Activated CD8-positive, alpha-beta memory T cell treated with anti-CD3 and anti-CD28 coated beads, Interleukin-2, amount 50 U/mL, for 24 hours (primary cell): ENCODE measurements at regions not wholly inside any gene's neighbourhood (a gene's known extent, or its start where the extent isn't known, plus 50 kb on each side); places are given as distances from the start of the nearest gene placed in this dataset.
"Not testable (repeated sequence)": the region's sequence is repeated elsewhere in the genome, so short reads cannot be mapped to it uniquely, and the experiment has no call there.

Experiments used
- DNase-seq: peaks from one replicate; pipeline ENCODE4 v3.0.0-alpha.2; 2020; ENCODE audit errors: extremely low read depth

DNA sequence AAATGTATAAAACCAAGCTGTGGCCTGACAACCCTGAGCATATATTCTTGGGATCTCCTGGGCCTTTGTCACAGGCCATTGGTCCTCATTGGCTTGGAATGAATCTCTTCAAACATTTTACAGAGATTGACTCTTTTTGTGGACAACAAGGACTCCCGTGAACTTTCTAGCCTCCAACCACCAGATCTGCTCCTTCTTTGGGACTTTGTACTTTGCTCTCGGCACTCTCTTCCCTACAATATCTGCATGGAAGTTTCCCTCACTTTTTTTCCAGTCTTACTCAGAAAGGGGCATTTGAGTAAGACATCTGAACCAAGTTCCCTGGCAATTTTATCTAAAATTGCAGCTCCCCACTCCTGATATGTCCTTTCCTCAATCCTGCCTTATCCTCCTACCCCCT lies 158.8 kb downstream of the PHLDA1 start:
- DNase-seq: no peak

DNA sequence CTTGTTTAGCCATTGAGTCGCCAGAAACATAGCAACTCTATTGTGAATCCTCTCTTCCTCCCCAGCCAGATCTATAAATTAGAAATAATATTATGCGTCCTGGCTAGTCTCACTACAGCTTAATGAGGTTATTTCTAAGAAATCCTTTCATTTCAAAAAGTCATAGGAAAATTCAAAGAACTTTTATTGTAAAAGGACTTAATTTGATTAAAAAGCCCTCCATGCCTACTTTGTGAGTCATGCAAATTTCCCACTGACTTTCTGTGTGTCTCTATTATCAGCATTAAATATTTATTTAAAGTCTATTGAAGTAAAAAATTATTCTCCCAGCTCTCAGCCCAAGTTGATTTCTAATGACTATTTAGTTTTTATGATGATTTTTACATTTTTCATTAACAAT lies 160.7 kb downstream of the PHLDA1 start:
- DNase-seq: no peak

DNA sequence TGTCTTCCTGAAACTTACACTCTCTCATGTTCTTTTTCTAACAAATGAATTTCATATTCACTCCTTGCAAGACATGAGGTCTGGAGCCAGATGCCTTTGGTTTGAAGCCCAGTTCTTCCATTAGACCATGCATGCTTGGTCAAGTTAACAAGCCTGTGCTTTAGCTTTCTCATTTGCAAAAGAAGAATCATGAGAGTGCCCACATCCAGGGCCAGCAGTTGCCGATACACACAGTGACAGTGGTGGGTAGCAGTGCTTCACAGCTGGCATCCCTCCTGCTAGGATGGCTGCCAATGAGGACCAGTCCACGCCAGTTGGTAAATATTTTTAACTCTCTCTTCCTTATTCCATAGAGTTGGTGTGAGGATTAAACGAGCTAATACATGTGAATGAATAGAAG lies 163.1 kb downstream of the PHLDA1 start:
- DNase-seq: no peak

DNA sequence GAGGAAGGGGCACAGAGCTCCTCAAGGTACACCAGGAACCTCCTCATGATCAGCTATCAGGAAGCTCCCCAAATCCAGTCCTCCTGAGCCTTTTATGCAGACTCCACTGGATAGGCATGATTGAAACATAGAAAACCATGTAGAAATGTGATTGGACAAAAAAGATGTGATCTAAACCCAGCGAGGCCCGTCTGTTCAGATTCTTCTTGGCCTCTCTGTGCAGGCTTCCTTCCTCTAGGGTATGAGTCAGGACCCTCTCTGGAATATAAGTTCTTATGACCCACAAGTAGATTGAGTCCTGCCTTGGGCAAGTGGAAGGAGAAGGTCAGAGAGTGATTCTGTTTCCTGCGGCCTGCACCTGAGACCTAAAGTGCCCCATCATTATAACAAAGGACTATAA lies 166.3 kb downstream of the PHLDA1 start:
- no peak for DNase-seq

DNA sequence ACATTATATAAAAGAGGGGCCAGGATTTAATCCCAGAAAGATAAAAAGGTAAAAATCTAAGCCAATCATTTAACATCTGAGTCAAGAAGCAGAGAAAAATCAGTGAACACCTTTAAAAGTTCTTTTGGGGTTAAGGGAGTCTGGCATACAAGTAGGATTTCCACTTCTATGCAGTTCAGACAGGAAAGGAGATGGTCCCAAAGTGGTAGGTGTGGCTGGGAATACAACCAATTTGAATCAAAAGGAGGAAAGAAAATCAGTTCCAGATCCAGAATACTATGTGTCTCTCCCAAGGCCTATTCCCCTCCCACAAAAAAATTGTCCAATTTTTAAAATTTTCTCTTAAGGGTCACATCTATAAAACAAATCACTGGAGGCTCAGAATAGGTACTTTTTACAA lies 167.4 kb downstream of the PHLDA1 start:
- DNase-seq: no peak

DNA sequence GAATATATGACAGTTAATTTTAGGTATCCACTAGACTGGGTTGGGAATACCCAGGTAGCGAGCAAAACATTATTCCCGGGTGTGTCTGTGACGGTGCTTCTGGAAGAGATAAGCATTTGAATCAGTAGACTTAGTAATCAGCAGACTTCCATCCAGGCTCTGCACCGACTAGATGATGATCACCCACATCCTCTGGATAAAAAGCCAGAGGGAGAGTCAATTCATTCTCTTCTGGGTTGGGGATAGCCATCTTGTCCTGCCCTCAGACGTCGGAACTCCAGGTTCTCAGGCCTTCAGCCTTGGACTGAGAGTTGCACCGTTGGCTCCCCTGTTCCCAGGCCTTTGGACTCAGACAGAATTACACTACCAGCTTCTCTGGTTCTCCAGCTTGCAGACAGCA lies 168.0 kb downstream of the PHLDA1 start:
- DNase-seq: no peak

DNA sequence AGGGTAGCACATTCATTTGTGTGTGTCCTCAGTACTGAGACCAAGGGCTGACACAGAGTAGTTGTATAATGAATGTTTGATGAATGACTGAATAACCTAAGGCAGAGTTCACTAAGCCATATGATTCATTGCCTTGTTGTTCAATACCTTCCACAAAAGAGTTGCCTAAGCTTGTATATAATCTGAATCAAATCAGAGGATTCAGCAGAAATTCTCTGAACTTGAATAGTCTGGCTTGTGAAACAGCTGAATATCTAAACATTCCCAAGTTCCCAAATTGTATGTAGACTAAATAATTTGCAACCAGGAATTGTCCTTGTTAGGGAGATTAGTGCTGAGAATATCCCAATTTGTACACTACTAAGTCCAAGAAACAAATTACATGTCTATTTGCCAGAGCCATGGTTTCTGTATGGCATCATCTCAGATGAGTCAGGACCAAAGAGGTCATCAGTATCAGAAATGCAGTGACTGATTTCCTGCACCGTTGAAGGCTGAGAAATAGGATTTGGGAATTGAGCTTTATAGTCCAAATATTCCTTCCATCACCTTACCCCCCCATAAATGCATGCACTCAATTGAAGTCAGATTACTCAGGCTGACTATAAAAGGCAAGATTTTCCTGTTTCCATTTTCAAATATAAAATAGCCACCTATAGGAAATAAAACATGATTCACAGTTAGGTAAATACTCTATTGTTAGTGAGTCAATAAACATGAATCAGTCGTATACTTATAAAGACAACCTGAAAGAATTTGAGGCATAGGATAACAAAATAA lies 168.7 kb downstream of the PHLDA1 start:
- DNase-seq: no peak

DNA sequence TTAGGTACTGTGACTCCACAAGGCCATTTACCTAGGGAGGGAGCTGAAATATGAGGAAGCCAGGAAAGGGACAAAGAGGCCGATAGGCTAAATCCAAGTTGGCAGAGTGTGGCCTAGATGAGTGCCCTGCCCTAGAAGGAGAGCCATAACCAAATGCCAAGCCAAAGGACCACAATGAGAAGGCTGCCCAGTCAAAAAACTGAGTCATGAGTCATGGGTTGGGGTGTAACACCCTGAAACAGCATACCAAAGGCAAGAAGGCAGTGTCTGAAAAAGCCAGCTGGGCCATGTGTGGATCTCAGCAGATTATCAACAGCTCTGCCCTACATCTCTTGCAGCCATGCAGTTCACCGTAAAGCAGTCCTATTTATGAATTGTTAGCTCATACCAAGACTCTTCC lies 171.7 kb downstream of the PHLDA1 start:
- DNase-seq: no peak

DNA sequence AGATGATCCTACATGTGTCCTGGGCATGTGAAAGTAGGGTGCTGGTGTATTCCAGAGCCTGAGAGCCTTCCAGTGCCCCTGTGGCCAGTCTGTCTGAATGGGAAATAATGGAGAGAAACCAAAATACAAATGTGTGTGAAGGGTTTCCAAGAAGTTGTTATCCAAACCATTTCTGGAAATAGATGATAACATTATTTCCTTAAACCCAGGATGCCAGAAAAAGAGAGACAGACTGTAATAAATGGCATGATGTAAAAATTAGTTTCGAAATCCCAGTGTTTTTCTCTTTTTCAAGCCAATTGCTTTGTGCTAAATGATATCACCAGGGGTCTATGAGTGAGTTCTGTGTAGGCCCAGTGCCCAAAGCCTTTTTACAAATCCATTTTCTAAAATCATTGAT lies 175.3 kb downstream of the PHLDA1 start:
- no peak for DNase-seq

DNA sequence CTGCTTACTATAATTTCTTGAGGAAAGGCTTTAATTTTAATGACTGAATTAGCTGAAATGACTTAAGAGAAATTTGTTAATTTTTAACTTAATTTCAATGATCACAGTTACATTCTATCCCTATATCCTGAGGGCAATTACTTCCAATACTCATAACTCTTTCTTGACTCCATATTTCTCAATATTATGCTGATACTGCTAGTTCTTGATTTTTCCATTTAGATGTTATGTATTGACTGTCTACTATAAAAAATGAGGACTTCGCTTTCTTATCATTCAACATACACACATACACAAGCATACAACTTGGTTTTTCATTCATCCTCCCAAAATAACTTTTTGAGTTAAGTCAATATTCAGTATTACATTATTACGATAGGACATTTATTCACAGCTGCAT lies 176.2 kb downstream of the PHLDA1 start:
- DNase-seq: no peak

DNA sequence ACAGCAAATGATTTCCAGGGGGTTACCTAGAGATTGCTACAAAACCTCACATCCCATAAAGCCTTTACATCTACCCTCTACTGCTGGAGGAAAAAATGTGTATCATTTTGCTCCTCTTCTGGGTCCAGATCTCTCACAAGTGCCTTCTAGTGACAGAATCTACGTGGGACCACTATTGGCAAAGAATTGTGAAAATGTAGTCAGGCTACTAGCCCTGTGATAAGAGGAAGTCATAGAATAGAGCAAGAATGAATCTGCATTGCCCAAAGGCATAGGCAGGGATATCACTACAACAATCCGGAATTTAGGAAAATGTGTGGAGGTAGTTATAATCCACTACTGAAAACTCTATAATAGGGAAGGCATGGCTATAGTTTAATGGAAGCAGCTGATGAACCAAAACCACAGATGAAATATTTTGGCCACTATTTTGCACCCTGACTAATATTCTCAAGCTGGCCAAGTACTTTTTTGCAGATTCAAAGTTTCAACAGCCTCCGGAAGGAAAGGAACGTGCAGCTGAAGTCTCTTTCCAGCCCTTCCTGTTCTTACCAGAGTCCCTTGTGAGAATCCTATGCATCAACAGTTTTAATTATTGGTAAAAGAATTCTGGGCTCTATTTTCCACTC lies 176.8 kb downstream of the PHLDA1 start:
- no peak for DNase-seq

DNA sequence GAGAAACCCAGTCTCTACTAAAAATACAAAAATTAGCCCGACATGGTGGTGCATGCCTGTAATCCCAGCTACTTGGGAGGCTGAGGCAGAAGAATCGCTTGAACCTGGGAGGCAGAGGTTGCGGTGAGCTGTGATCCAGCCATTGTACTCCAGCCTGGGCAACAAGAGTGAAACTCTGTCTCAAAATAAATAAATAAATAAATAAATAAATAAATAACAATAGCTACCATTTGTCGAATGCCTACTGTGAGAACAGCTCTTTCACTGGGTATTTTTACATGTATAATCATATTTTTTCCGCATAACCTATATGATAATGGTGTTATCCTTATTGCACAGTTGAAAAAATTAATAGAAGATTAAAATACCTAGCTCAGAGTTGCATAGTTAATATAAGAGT lies 177.4 kb downstream of the PHLDA1 start:
- not testable (repeated sequence) for DNase-seq

DNA sequence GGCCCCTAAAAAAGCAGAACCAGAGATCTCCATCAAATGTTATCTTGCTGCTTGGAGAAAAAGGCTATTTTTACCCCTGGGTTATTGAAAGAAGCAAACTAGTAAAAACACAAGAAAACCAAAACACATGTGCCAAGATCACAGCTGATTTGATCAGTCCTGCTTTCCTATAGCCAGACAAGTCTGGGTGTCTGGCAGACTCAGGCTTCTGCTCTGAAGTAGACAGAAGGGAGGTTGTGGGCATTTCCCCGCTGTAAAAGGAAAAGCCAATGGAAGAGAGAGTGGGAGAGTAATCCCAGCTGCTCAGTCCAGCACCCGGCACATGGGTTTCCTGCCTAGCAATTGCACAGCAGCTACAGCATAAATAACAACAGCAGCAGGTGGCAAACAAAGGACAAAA lies 177.9 kb downstream of the PHLDA1 start:
- DNase-seq: no peak

DNA sequence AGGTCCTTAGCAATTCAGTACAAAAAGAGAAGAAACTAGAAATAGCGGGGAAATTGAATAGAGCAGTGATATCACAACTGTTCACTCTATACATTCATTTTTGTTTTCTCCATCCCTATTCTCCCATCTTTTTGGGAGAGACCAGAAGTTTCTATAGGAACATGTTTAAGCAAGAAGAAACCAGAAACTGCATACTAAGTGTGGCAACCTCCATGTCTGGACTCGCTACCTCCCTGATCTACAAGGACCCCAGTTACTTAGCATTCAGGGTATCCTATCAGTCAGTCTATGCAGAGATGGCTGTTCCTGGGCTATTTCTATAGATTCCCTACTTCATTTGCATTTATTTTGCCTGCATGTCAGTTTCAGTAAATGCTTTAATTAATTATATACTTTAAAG lies 178.6 kb downstream of the PHLDA1 start:
- DNase-seq: no peak

DNA sequence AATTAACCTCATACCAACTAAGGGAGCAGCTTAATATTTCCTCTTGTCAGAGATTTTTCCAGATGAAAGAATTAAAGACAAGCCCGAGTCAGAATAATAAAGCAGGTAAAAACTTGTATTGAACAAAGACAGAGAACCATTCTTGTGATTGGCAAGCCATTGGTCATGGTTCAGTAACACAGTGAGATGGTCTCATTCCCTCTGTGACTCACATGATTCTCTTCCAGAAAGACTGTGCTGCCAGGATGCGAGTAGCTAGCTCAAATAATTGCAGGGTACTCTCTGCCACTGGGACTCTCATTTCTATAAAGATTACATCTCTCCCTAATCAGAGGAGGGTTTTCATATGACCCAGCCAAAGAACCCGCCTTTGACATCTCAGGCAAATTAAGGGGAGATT lies 179.4 kb downstream of the PHLDA1 start:
- DNase-seq: no peak

DNA sequence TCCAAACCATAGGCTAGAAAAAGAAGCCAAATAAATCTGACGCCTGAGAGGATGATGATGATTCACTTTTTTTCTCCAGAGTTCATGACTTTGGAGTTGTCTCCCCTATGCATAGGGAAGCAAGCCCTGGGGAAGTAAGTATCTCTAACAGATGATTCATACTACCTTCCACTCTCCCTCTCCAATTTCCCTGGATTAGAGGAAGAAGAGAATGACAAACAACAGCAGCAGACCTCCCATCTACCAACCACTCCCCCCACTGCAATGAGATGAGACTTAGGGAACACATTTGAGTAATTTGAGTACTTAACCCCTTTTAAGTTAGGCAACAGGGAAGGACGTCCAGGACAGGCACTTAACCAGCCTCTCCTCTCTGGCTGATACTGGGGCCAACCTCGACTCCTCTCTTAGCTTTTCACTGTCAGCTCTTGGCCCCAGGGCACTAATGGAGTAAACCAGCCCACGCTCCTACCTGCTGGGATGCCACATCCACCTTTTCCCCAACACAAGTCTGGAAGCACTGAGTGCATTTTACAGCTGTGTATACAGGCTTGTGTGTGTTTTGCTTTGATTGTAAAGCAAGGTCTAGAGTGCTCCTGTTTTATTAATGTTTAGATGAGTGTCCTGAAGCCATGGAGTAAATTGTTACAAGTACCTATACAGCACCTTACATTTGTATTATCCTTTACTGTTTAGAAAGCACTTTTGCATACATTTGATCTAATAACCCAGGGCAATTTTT lies 180.7 kb downstream of the PHLDA1 start:
- DNase-seq: no peak

DNA sequence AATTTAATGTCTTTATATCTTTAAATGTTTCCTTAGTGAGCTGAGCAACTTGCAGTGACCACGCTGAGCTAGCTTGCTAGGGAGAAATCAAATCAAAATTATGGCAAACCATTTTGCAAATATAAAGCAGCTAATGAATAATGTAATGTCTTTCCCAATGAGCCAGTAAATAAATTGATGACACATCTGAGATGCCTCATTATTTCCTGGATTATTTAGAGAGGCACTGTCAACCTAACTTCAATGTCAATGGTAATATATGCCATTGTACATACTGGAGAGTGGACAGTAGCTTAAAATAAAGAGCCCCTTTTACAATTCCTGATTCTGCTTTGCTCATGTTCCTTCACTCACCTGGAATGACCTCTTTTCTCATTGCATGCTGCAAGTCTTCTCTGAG lies 182.6 kb downstream of the PHLDA1 start:
- DNase-seq: no peak

DNA sequence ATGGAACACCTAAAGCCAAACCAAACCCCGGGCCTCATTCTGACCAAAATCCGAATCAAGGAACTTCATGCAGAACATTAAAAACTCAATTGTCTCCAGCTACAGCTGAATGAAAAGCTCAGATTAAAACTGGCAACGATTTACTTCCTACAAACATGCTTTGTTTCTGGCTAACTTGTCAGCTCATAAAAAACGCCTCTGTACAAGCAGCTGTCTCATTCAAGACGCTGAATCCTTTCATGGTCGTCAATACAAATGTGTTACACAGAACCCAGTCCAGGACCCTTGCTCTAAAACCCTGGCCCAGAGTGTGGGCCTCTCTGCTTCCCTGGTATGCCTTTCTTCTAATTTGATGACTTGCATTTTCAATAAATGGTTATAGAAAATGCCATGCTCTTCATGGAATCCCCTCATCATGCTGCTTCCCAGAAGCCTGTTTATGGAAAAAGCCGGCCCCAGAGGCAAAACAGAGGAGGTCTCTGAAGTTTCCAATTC lies 183.1 kb downstream of the PHLDA1 start:
- no peak for DNase-seq

DNA sequence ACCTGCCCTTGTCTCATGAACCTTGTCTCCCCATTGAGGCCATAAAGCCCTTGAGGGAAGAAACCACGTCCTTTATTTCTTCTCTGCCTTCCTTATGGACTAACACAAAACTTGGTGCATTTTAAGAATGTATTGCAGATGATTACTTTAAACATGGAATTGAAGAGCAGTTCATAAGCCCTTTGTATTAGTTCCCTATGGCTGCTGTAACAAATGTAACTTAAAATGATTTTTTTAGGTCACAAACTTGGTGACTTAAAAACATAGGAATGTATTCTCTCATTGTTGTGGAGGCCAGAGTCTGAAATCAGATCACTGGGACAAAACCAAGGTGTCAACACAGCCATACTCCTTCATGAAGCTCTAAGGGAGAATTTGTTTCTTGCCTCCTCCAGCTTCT lies 185.5 kb downstream of the PHLDA1 start:
- DNase-seq: no peak

DNA sequence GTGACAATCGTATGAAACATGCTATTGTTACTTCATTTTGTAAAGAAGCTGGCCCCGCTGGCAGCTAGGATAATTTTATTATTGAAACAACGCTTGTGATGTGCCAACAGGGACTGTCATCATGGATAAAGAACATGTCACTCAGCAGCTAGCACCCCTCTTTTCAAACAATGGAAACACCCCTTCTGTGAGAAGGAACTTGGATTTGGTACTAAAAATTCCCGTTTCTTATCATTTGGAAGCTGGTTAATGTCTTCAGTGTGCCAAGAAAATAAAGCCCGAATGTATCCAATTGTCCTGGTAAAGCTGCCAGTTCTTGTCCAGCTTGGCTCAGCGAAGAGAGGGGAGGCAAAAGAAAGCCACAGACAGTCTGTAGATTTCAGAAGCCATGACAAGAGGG lies 186.6 kb downstream of the PHLDA1 start:
- DNase-seq: no peak

DNA sequence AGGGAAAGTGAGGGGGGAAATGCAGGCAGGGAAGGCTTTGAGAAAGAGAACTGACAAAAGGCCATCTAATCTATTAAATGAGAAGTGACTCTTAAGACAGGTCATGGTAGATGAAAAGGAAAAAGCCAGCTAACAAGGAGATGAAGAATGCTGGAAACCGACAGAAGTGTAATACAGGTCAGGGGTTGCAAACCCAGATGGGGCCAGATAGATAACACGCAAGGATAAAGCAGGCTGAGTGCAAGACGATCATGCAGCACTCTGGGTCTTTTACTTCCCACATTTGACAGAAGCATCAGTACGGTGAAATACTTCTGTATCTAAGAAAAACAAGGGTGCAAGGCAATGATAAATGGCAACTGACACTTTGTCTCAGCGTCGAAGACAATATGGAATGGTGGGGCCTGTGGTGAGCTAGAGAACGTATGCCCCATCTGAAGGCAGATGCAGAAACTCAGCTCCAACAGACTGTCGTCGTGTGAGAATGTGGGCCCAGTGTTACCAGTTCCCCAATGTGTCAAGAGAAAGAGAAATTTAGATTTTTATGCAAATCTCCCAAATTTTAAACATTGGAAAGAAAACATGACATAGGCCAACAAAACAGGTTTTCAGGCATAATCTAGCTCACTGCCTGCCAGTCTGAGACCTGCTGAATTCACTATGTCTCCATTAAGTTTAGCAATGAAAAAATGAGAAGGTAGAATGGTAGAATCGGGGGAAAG lies 187.4 kb downstream of the PHLDA1 start:
- no peak for DNase-seq

DNA sequence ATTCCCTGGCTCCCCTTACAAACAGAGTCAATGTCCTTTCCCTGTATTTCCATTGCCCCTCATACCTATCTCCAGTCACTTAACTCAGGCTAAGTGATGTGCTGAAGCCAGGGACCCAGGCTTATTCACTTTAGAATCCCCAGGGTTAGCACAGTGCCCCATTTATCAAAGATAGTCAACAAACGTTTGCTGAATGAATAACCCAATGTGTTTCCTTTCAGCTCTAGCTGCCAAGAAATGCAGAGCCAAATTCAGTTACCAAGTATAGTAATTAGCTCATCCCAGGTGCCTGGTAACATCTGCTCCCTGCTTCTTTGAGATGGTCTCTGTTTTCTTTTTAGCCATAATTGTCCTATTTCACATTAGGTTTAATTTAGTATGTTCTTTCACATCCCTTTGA lies 189.5 kb downstream of the PHLDA1 start:
- DNase-seq: no peak
